ENCODE measurements at regions not wholly inside any gene's neighbourhood (a gene's known extent, or its start where the extent isn't known, plus 50 kb on each side); places are given as distances from the start of the nearest gene placed in this dataset.
A peak's percentile ranks its signal among the peaks of the same experiment; 100 is the strongest.
"Not testable (repeated sequence)": the region's sequence is repeated elsewhere in the genome, so short reads cannot be mapped to it uniquely, and the experiment has no call there.

GRCh38 chr10:8331896-8332729, 277.6 kb downstream of the GATA3 start:
- Mint-ChIP-seq H3K36me3 (ENCODE audit: low read depth) (no peaks in the 10 kb centered on the region), H3K27me3 (no peaks in the 10 kb centered on the region), H3K9me3 (no peaks in the 10 kb centered on the region), H3K4me3 (peak overlapping the region; percentile 86), H3K4me1 (ENCODE audit: low read depth) (peaks cover 33% of the 10 kb centered on the region), H3K27ac (peak overlapping the region; percentile 95)

- H3K27me3 Mint-ChIP-seq = no peaks in the 10 kb centered on the region
- H3K27ac Mint-ChIP-seq = peak overlapping the region; percentile 95
- H3K9me3 Mint-ChIP-seq = no peaks in the 10 kb centered on the region
- no peaks in the 10 kb centered on the region for H3K36me3 Mint-ChIP-seq (ENCODE audit: low read depth)
- peak overlapping the region; percentile 86 for H3K4me3 Mint-ChIP-seq
- H3K4me1 Mint-ChIP-seq (ENCODE audit: low read depth) = peaks cover 36% of the 10 kb centered on the region
Observed at GRCh38 chr10:8332730-8333111, 278.2 kb downstream of the GATA3 start.

- no peaks in the 10 kb centered on the region for H3K36me3 Mint-ChIP-seq (ENCODE audit: low read depth)
- no peaks in the 10 kb centered on the region for H3K27me3 Mint-ChIP-seq
- H3K9me3 Mint-ChIP-seq = no peaks in the 10 kb centered on the region
- H3K27ac Mint-ChIP-seq = no peak overlapping the region
- H3K4me3 Mint-ChIP-seq = no peak overlapping the region
- H3K4me1 Mint-ChIP-seq (ENCODE audit: low read depth) = peaks cover 38% of the 10 kb centered on the region
Observed at GRCh38 chr10:8334631-8335030, 280.1 kb downstream of the GATA3 start.

GRCh38 chr10:8336629-8337331, 282.3 kb downstream of the GATA3 start:
- peak overlapping the region; percentile 3 for H3K27ac Mint-ChIP-seq
- no peaks in the 10 kb centered on the region for H3K27me3 Mint-ChIP-seq
- no peaks in the 10 kb centered on the region for H3K36me3 Mint-ChIP-seq (ENCODE audit: low read depth)
- peaks cover 10% of the 10 kb centered on the region for H3K9me3 Mint-ChIP-seq
- H3K4me1 Mint-ChIP-seq (ENCODE audit: low read depth) = peaks cover 17% of the 10 kb centered on the region
- H3K4me3 Mint-ChIP-seq = no peak overlapping the region

- H3K4me1 Mint-ChIP-seq (ENCODE audit: low read depth) = peaks cover 12% of the 10 kb centered on the region
- no peak overlapping the region for H3K4me3 Mint-ChIP-seq
- H3K27me3 Mint-ChIP-seq = no peaks in the 10 kb centered on the region
- peak overlapping the region; percentile 22 for H3K27ac Mint-ChIP-seq
- H3K36me3 Mint-ChIP-seq (ENCODE audit: low read depth) = no peaks in the 10 kb centered on the region
- peaks cover 11% of the 10 kb centered on the region for H3K9me3 Mint-ChIP-seq
Observed at GRCh38 chr10:8337332-8337651, 282.8 kb downstream of the GATA3 start.

GRCh38 chr10:8338177-8338766, 283.8 kb downstream of the GATA3 start:
- H3K4me1 Mint-ChIP-seq (ENCODE audit: low read depth) = peaks cover 12% of the 10 kb centered on the region
- peak overlapping the region; percentile 87 for H3K27ac Mint-ChIP-seq
- H3K4me3 Mint-ChIP-seq = peak overlapping the region; percentile 28
- no peaks in the 10 kb centered on the region for H3K36me3 Mint-ChIP-seq (ENCODE audit: low read depth)
- no peaks in the 10 kb centered on the region for H3K27me3 Mint-ChIP-seq
- peaks cover 11% of the 10 kb centered on the region for H3K9me3 Mint-ChIP-seq

GRCh38 chr10:8344756-8345155, 290.3 kb downstream of the GATA3 start:
- Mint-ChIP-seq H3K36me3 (ENCODE audit: low read depth) (no peaks in the 10 kb centered on the region), H3K27me3 (no peaks in the 10 kb centered on the region), H3K9me3 (peaks cover 11% of the 10 kb centered on the region), H3K4me3 (no peak overlapping the region), H3K4me1 (ENCODE audit: low read depth) (no peaks in the 10 kb centered on the region), H3K27ac (no peak overlapping the region)

- no peak overlapping the region for H3K4me3 Mint-ChIP-seq
- H3K27ac Mint-ChIP-seq = no peak overlapping the region
- no peaks in the 10 kb centered on the region for H3K4me1 Mint-ChIP-seq (ENCODE audit: low read depth)
- H3K27me3 Mint-ChIP-seq = no peaks in the 10 kb centered on the region
- H3K36me3 Mint-ChIP-seq (ENCODE audit: low read depth) = no peaks in the 10 kb centered on the region
- no peaks in the 10 kb centered on the region for H3K9me3 Mint-ChIP-seq
Observed at GRCh38 chr10:8346861-8347260, 292.4 kb downstream of the GATA3 start.

- H3K4me3 Mint-ChIP-seq; H3K9me3 Mint-ChIP-seq; H3K36me3 Mint-ChIP-seq (ENCODE audit: low read depth); H3K4me1 Mint-ChIP-seq (ENCODE audit: low read depth); H3K27ac Mint-ChIP-seq; H3K27me3 Mint-ChIP-seq: not testable (repeated sequence)
Observed at GRCh38 chr10:8347614-8348013, 293.1 kb downstream of the GATA3 start.

GRCh38 chr10:8349610-8350249, 295.2 kb downstream of the GATA3 start:
- no peaks in the 10 kb centered on the region for H3K27me3 Mint-ChIP-seq
- H3K27ac Mint-ChIP-seq = no peak overlapping the region
- H3K4me3 Mint-ChIP-seq = no peak overlapping the region
- peaks cover 4% of the 10 kb centered on the region for H3K4me1 Mint-ChIP-seq (ENCODE audit: low read depth)
- no peaks in the 10 kb centered on the region for H3K9me3 Mint-ChIP-seq
- H3K36me3 Mint-ChIP-seq (ENCODE audit: low read depth) = no peaks in the 10 kb centered on the region

- Mint-ChIP-seq H3K9me3 (no peaks in the 10 kb centered on the region), H3K4me1 (ENCODE audit: low read depth) (peaks cover 4% of the 10 kb centered on the region), H3K4me3 (no peak overlapping the region), H3K27ac (no peak overlapping the region), H3K36me3 (ENCODE audit: low read depth) (no peaks in the 10 kb centered on the region), H3K27me3 (no peaks in the 10 kb centered on the region)
Observed at GRCh38 chr10:8350250-8350967, 295.9 kb downstream of the GATA3 start.

GRCh38 chr10:8352171-8353075, 297.9 kb downstream of the GATA3 start:
- H3K36me3 Mint-ChIP-seq (ENCODE audit: low read depth) = no peaks in the 10 kb centered on the region
- peaks cover 9% of the 10 kb centered on the region for H3K27me3 Mint-ChIP-seq
- peaks cover 13% of the 10 kb centered on the region for H3K4me1 Mint-ChIP-seq (ENCODE audit: low read depth)
- H3K4me3 Mint-ChIP-seq = no peak overlapping the region
- H3K27ac Mint-ChIP-seq = no peak overlapping the region
- no peaks in the 10 kb centered on the region for H3K9me3 Mint-ChIP-seq

- no peak overlapping the region for H3K27ac Mint-ChIP-seq
- peaks cover 9% of the 10 kb centered on the region for H3K27me3 Mint-ChIP-seq
Observed at GRCh38 chr10:8356283-8356682, 301.8 kb downstream of the GATA3 start.

GRCh38 chr10:8359467-8359866, 305.0 kb downstream of the GATA3 start:
- Mint-ChIP-seq H3K4me1 (ENCODE audit: low read depth) (peaks cover 45% of the 10 kb centered on the region), H3K4me3 (no peak overlapping the region), H3K36me3 (ENCODE audit: low read depth) (no peaks in the 10 kb centered on the region), H3K9me3 (no peaks in the 10 kb centered on the region), H3K27me3 (peaks cover 9% of the 10 kb centered on the region), H3K27ac (no peak overlapping the region)

More at GRCh38 chr10:8356283-8356682, 301.8 kb downstream of the GATA3 start:
- Mint-ChIP-seq H3K4me3 (no peak overlapping the region), H3K4me1 (ENCODE audit: low read depth) (peaks cover 31% of the 10 kb centered on the region), H3K9me3 (no peaks in the 10 kb centered on the region), H3K36me3 (ENCODE audit: low read depth) (no peaks in the 10 kb centered on the region)

Measured in stimulated activated naive CD8-positive, alpha-beta T cell treated with anti-CD3 and anti-CD28 coated beads, Interleukin-15, Interleukin-2, amounts not matched to agents 100 ng/mL and 50 ng/mL, for 24 hours (primary cell).